ENCODE measurements at regions not wholly inside any gene's neighbourhood (a gene's known extent, or its start where the extent isn't known, plus 50 kb on each side); places are given as distances from the start of the nearest gene placed in this dataset.

DNA sequence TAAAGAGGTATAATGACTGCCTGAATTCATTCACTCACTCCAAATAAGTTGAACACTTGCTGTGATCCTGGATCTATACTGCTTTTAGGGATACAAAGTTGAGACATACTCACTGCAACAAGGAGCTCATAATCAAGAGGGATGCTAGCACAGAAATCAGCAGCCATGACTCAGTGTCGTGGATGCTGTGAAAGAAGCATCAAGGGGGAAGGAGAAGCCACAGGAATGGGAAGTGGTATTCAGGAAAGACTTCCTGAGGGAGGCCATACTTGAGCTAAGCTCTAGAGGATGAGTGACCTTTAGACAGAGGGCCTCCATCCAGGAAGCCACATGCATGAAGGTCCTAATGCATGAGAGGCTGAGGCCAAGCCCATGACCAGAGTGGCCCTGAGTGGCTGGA, 245.7 kb upstream of the RORA start:
- Histone ChIP-seq H3K27me3 (ENCODE audit: control insufficient read depth, insufficient read depth, low read length) (no peaks in the 10 kb centered on the region), H3K9me3 (ENCODE audit: control insufficient read depth, insufficient read depth, low read length) (no peaks in the 10 kb centered on the region), H3K27ac (ENCODE audit: low read depth, low read length) (no peak overlapping the region), H3K4me3 (ENCODE audit: low read depth, low read length) (no peak overlapping the region)
- ChIA-PET POLR2A (no interaction called here), CTCF (interaction anchor here (1.6 kb wide), 1 partner anchor 10 kb away, joined by 6 read pairs; no protein-coding TSS in a partner anchor)
- TF ChIP-seq, protein P1, sequence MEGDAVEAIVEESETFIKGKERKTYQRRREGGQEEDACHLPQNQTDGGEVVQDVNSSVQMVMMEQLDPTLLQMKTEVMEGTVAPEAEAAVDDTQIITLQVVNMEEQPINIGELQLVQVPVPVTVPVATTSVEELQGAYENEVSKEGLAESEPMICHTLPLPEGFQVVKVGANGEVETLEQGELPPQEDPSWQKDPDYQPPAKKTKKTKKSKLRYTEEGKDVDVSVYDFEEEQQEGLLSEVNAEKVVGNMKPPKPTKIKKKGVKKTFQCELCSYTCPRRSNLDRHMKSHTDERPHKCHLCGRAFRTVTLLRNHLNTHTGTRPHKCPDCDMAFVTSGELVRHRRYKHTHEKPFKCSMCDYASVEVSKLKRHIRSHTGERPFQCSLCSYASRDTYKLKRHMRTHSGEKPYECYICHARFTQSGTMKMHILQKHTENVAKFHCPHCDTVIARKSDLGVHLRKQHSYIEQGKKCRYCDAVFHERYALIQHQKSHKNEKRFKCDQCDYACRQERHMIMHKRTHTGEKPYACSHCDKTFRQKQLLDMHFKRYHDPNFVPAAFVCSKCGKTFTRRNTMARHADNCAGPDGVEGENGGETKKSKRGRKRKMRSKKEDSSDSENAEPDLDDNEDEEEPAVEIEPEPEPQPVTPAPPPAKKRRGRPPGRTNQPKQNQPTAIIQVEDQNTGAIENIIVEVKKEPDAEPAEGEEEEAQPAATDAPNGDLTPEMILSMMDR (IDR thresholded peaks at IDR 0.05; ENCODE audit: low read depth, low read length) = no peak
- DNase-seq (ENCODE audit: low read depth, low spot score) = no peak

GRCh38 chr15:61467823-61468222, 238.7 kb upstream of the RORA start:
- TF ChIP-seq, protein P1 (IDR thresholded peaks at IDR 0.05; ENCODE audit: low read depth, low read length) = no peak
- Histone ChIP-seq H3K27me3 (ENCODE audit: control insufficient read depth, insufficient read depth, low read length) (no peaks in the 10 kb centered on the region), H3K9me3 (ENCODE audit: control insufficient read depth, insufficient read depth, low read length) (no peaks in the 10 kb centered on the region), H3K4me3 (ENCODE audit: low read depth, low read length) (no peak overlapping the region), H3K27ac (ENCODE audit: low read depth, low read length) (no peak overlapping the region)
- CTCF ChIA-PET = no interaction called here
- POLR2A ChIA-PET = no interaction called here
- DNase-seq (ENCODE audit: low read depth, low spot score) = no peak

- ChIA-PET POLR2A (no interaction called here), CTCF (no interaction called here)
- H3K27me3 ChIP-seq (ENCODE audit: control insufficient read depth, insufficient read depth, low read length) = no peaks in the 10 kb centered on the region
- TF ChIP-seq, protein P1 (IDR thresholded peaks at IDR 0.05; ENCODE audit: low read depth, low read length) = no peak
- H3K27ac ChIP-seq (ENCODE audit: low read depth, low read length) = no peak overlapping the region
- no peaks in the 10 kb centered on the region for H3K9me3 ChIP-seq (ENCODE audit: control insufficient read depth, insufficient read depth, low read length)
- no peak for DNase-seq (ENCODE audit: low read depth, low spot score)
- no peak overlapping the region for H3K4me3 ChIP-seq (ENCODE audit: low read depth, low read length)
These were observed 230.9 kb upstream of the RORA start for GRCh38 chr15:61459785-61460707.

DNA sequence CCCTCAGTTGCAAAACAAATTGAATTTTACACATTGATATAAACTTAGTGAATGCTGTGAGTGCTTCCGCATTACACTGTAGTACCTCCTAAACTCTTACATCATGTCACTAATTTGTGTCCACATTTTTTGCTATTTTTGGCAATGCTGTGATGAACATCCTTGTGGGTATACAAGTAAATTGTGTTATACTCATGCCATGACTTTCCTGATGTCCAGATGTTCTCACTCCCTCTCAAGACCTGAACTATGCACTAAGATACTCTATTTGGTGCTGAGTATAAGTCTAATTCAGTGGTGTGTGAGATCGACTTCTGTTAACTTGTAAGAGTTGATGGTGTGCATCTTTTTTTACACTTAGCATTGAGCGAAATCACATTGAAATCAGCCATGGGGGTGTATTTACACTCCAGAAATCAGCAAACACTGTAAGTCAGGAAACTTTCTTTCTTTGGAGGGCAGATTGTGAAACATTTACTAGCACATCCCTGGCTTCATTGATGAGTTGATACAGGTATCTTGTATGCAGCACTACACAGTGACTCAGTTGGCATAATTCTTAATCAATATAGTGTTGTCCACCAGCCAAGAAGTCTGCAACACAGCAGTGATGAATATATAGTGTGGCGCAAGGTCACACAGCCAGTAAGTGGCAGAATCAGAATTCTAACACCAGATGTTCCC, 228.1 kb upstream of the RORA start:
- Histone ChIP-seq H3K9me3 (ENCODE audit: control insufficient read depth, insufficient read depth, low read length) (no peaks in the 10 kb centered on the region), H3K27me3 (ENCODE audit: control insufficient read depth, insufficient read depth, low read length) (no peaks in the 10 kb centered on the region), H3K4me3 (ENCODE audit: low read depth, low read length) (no peak overlapping the region), H3K27ac (ENCODE audit: low read depth, low read length) (no peak overlapping the region)
- CTCF ChIA-PET = no interaction called here
- no peak for DNase-seq (ENCODE audit: low read depth, low spot score)
- TF ChIP-seq, protein P1 (IDR thresholded peaks at IDR 0.05; ENCODE audit: low read depth, low read length) = no peak
- POLR2A ChIA-PET = no interaction called here

- no peak overlapping the region for H3K27ac ChIP-seq (ENCODE audit: low read depth, low read length)
- no peaks in the 10 kb centered on the region for H3K9me3 ChIP-seq (ENCODE audit: control insufficient read depth, insufficient read depth, low read length)
- TF ChIP-seq, protein P1 (IDR thresholded peaks at IDR 0.05; ENCODE audit: low read depth, low read length) = no peak
- no peak overlapping the region for H3K4me3 ChIP-seq (ENCODE audit: low read depth, low read length)
- ChIA-PET CTCF (no interaction called here), POLR2A (no interaction called here)
- no peaks in the 10 kb centered on the region for H3K27me3 ChIP-seq (ENCODE audit: control insufficient read depth, insufficient read depth, low read length)
- DNase-seq (ENCODE audit: low read depth, low spot score) = no peak
These were observed 220.1 kb upstream of the RORA start for GRCh38 chr15:61449186-61449702.

Data from AG04450 (cell line).